Vagina (tissue), 2 donors: ENCODE measurements at regions not wholly inside any gene's neighbourhood (a gene's known extent, or its start where the extent isn't known, plus 50 kb on each side); places are given as distances from the start of the nearest gene placed in this dataset.

Experiments
- DNase-seq, 2 donors: peaks; one replicate each; pipeline ENCODE4 v3.0.0-alpha.2; 2017; ENCODE audit errors: extremely low spot score in 2 of 2
- H3K27ac ChIP-seq: fragments of 200-600 bp; sonication (generic); one replicate; pipeline ENCODE4 v1.5.1; 2019
- H3K27me3 ChIP-seq: fragments of 200-600 bp; sonication (generic); one replicate; pipeline ENCODE4 v1.5.1; 2019
- H3K36me3 ChIP-seq, 2 donors: fragments of 200-600 bp; sonication (generic); one replicate each; pipeline ENCODE4 v1.5.1; 2017 to 2019
- H3K4me1 ChIP-seq: fragments of 200-600 bp; sonication (generic); one replicate; pipeline ENCODE4 v1.5.1; 2019
- H3K4me3 ChIP-seq, 2 donors: fragments of 200-600 bp; sonication (generic); 1 replicate in 1 of 2; 2 replicates in 1 of 2; pipeline ENCODE4 v1.5.1; 2016 to 2019
- H3K9me3 ChIP-seq: fragments of 200-600 bp; sonication (generic); one replicate; pipeline ENCODE4 v1.5.1; 2019
- POLR2A ChIP-seq, 2 donors: fragments of 450-650 bp; IDR thresholded peaks; one replicate each; pipeline ENCODE4 v1.6.1; 2017; ENCODE audit warnings: antibody characterized with exemption in 2 of 2, mild to moderate bottlenecking in 2 of 2, moderate library complexity in 2 of 2
- POLR2AphosphoS5 ChIP-seq, 2 donors: sonication (generic); formaldehyde crosslinking; IDR thresholded peaks; one replicate each; pipeline ENCODE4 v1.9.0; 2017; ENCODE audit warnings: antibody characterized with exemption in 2 of 2, mild to moderate bottlenecking in 2 of 2, low read depth in 1 of 2; ENCODE audit not compliant: insufficient read depth in 1 of 2
- intact Hi-C: fragments of 100-400 bp; cut with DNase I; formaldehyde crosslinking; loops from one replicate; pipeline ENCODE4 v1.15.1; 2023
- TF ChIP-seq, protein P1 (sequence below), 3 experiments: fragments of 450-650 bp in 2 of 3; fragments of 200-600 bp in 1 of 3; sonication (generic) in 1 of 3; IDR thresholded peaks; one replicate each; pipeline ENCODE4 v1.5.1; 2017 to 2019; ENCODE audit warnings: antibody characterized with exemption in 3 of 3, mild to moderate bottlenecking in 2 of 3, moderate library complexity in 2 of 3

DNA sequence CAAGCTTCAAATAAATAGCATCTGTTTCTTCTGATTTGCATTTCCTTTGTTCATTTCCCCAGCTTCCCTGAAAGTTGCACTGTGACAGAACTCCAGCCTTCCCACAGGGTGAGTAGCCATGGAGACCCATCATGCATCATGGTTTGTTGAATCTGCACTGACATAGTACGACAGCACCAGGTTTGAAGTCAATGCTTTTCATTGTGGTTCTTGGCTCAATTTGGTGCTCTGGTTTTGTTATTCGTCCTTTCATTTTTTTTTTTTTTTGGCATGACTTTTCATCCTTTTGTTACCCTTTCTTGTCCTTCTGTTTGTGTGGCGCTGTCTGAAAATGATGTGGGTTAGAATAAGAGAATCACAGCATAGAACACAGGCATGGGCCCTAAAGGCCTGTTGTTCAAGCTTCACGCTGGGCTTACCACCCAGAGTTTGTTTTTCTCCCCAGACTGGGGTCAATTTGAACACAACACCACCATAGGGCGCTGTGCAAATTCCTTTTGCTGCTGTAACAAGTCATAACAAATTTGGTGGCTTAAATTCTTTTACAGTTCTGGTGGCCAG is 206.2 kb upstream of the CDH10 start:
- Histone ChIP-seq H3K4me3 (no peak overlapping the region), H3K27me3 (no peaks in the 10 kb centered on the region), H3K36me3 (no peaks in the 10 kb centered on the region), H3K4me1 (no peaks in the 10 kb centered on the region), H3K27ac (no peak overlapping the region), H3K9me3 (no peaks in the 10 kb centered on the region)
- TF ChIP-seq, protein P1, sequence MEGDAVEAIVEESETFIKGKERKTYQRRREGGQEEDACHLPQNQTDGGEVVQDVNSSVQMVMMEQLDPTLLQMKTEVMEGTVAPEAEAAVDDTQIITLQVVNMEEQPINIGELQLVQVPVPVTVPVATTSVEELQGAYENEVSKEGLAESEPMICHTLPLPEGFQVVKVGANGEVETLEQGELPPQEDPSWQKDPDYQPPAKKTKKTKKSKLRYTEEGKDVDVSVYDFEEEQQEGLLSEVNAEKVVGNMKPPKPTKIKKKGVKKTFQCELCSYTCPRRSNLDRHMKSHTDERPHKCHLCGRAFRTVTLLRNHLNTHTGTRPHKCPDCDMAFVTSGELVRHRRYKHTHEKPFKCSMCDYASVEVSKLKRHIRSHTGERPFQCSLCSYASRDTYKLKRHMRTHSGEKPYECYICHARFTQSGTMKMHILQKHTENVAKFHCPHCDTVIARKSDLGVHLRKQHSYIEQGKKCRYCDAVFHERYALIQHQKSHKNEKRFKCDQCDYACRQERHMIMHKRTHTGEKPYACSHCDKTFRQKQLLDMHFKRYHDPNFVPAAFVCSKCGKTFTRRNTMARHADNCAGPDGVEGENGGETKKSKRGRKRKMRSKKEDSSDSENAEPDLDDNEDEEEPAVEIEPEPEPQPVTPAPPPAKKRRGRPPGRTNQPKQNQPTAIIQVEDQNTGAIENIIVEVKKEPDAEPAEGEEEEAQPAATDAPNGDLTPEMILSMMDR (IDR thresholded peaks at IDR 0.05) = no peak
- TF ChIP-seq POLR2AphosphoS5 (IDR thresholded peaks at IDR 0.05; ENCODE audit: insufficient read depth in 1 of 2, low read depth in 1 of 2) (no peak), POLR2A (IDR thresholded peaks at IDR 0.05) (no peak)
- DNase-seq = no peak
- intact Hi-C loops = no loop called here

- TF ChIP-seq, protein P1 (IDR thresholded peaks at IDR 0.05) = no peak
- TF ChIP-seq POLR2AphosphoS5 (IDR thresholded peaks at IDR 0.05; ENCODE audit: insufficient read depth in 1 of 2, low read depth in 1 of 2) (no peak), POLR2A (IDR thresholded peaks at IDR 0.05) (no peak)
- H3K36me3 ChIP-seq = no peaks in the 10 kb centered on the region
- intact Hi-C loops = no loop called here
- no peaks in the 10 kb centered on the region for H3K27me3 ChIP-seq
- H3K4me1 ChIP-seq = no peaks in the 10 kb centered on the region
- no peaks in the 10 kb centered on the region for H3K9me3 ChIP-seq
- no peak overlapping the region for H3K4me3 ChIP-seq
- no peak overlapping the region for H3K27ac ChIP-seq
- DNase-seq = no peak
These were observed 204.4 kb upstream of the CDH10 start for GRCh38 chr5:24849210-24849609.

DNA sequence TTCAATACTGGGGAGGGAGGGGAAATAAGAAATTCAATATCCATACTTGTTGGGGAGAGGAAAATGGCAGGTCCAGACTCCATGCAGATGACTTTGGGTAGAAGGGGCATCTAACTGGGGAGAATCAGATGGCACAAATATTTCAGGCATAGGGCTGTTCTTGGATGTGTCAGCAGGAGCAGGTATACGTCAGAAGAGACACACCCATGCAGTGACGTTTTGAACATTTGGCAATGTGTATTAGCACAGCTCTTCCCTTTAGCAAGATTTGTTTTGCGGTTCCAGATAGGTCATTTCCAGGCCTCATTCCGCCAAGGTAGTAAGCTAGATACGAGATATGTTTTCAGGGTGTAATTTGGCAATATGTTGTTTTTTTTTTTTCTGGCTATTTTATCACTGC is 187.2 kb upstream of the CDH10 start:
- no peak overlapping the region for H3K27ac ChIP-seq
- no peaks in the 10 kb centered on the region for H3K27me3 ChIP-seq
- DNase-seq = no peak
- no peak overlapping the region for H3K4me3 ChIP-seq
- intact Hi-C loops = no loop called here
- no peaks in the 10 kb centered on the region for H3K4me1 ChIP-seq
- TF ChIP-seq, protein P1 (IDR thresholded peaks at IDR 0.05) = no peak
- no peak for TF ChIP-seq POLR2AphosphoS5 (IDR thresholded peaks at IDR 0.05; ENCODE audit: insufficient read depth in 1 of 2, low read depth in 1 of 2)
- TF ChIP-seq POLR2A (IDR thresholded peaks at IDR 0.05) = no peak
- H3K9me3 ChIP-seq = no peaks in the 10 kb centered on the region
- no peaks in the 10 kb centered on the region for H3K36me3 ChIP-seq

GRCh38 chr5:24823625-24824024 is 178.8 kb upstream of the CDH10 start:
- H3K36me3 ChIP-seq = no peaks in the 10 kb centered on the region
- H3K27me3 ChIP-seq = no peaks in the 10 kb centered on the region

DNA sequence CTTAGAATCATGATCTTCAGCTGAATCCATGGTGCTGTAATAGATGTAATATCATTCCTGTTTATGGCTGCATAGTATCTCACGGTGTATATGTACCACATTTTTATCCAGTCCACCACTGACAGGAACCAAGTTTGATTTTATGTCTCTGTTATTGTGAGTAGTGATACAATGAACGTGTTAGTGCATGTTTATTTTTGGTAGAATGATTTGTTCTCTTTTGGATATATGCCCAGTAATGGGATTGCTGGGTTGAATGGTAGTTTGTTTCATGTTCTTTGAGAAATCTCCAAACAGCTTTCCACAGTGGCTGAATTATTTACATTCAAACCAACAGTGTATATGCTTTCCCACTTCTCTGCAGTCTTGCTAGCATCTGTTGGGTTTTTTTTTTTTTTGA is 175.1 kb upstream of the CDH10 start:
- H3K4me3 ChIP-seq = no peak overlapping the region
- no peaks in the 10 kb centered on the region for H3K9me3 ChIP-seq
- intact Hi-C loops = no loop called here
- H3K4me1 ChIP-seq = no peaks in the 10 kb centered on the region
- TF ChIP-seq, protein P1 (IDR thresholded peaks at IDR 0.05) = no peak
- TF ChIP-seq POLR2AphosphoS5 (IDR thresholded peaks at IDR 0.05; ENCODE audit: insufficient read depth in 1 of 2, low read depth in 1 of 2) (no peak), POLR2A (IDR thresholded peaks at IDR 0.05) (no peak)
- H3K27me3 ChIP-seq = no peaks in the 10 kb centered on the region
- no peak for DNase-seq
- H3K36me3 ChIP-seq = no peaks in the 10 kb centered on the region
- no peak overlapping the region for H3K27ac ChIP-seq

More at GRCh38 chr5:24823625-24824024, 178.8 kb upstream of the CDH10 start:
- TF ChIP-seq, protein P1 (IDR thresholded peaks at IDR 0.05) = no peak
- no peak for TF ChIP-seq POLR2AphosphoS5 (IDR thresholded peaks at IDR 0.05; ENCODE audit: insufficient read depth in 1 of 2, low read depth in 1 of 2)
- no peak for TF ChIP-seq POLR2A (IDR thresholded peaks at IDR 0.05)
- DNase-seq = no peak
- Histone ChIP-seq H3K9me3 (no peaks in the 10 kb centered on the region), H3K4me1 (no peaks in the 10 kb centered on the region), H3K27ac (no peak overlapping the region), H3K4me3 (no peak overlapping the region)
- intact Hi-C loops = no loop called here
